ENCODE measurements at regions not wholly inside any gene's neighbourhood (a gene's known extent, or its start where the extent isn't known, plus 50 kb on each side); places are given as distances from the start of the nearest gene placed in this dataset.

DNA sequence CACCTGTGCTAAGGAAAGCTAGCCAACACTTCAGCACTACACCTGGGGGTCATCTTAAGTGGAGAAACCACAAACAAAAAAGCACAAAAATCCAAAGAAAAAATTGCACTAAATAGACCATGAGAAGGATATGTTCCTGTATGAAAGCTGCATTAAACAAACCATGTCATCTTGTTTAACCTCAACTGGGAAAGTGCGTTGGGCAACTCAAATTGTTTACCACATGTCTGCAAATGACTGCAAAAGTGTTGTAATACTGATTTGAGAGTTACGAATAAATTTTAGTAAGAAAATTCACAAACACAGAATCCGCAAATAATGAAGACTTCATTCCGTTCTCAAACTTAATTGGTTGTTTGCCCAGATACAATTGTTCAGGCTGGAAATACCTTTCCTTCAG, 111.9 kb upstream of the EGFR start:
- intact Hi-C loops (cut with DNase I; ENCODE audit: low total_unique reads), result no loop called here
- Histone ChIP-seq H3K36me3 (no peaks in the 10 kb centered on the region), H3K9me3 (peaks cover 0 to 3% (median 0%) of the 10 kb centered on the region in 3 donors), H3K27ac (no peak overlapping the region), H3K27me3 (no peaks in the 10 kb centered on the region), H3K4me3 (no peak overlapping the region), H3K4me1 (no peaks in the 10 kb centered on the region)
- TF ChIP-seq, protein P1, sequence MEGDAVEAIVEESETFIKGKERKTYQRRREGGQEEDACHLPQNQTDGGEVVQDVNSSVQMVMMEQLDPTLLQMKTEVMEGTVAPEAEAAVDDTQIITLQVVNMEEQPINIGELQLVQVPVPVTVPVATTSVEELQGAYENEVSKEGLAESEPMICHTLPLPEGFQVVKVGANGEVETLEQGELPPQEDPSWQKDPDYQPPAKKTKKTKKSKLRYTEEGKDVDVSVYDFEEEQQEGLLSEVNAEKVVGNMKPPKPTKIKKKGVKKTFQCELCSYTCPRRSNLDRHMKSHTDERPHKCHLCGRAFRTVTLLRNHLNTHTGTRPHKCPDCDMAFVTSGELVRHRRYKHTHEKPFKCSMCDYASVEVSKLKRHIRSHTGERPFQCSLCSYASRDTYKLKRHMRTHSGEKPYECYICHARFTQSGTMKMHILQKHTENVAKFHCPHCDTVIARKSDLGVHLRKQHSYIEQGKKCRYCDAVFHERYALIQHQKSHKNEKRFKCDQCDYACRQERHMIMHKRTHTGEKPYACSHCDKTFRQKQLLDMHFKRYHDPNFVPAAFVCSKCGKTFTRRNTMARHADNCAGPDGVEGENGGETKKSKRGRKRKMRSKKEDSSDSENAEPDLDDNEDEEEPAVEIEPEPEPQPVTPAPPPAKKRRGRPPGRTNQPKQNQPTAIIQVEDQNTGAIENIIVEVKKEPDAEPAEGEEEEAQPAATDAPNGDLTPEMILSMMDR (IDR thresholded peaks at IDR 0.05), result no peak
- no peak for DNase-seq

DNA sequence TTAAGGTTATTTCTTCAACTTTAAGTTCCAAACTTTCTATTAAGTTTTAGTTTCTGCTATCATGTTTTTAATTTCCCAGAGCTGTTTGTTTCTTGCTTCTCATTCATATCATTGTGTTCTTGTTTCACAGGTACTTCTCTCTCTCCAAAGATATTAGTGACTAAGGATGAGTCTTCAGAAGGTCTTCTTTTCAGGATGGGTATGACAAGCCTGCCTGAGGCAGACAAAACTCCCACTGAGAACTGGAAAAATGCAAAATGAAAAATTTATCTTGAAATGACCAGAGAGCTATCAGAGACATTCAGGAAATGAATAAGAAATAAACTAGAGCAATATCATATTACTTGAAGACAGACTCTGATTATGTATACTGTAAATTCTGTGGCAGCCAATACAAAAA, 110.8 kb upstream of the EGFR start:
- intact Hi-C loops (cut with DNase I; ENCODE audit: low total_unique reads), result no loop called here
- Histone ChIP-seq H3K36me3 (no peaks in the 10 kb centered on the region), H3K27me3 (no peaks in the 10 kb centered on the region), H3K4me1 (no peaks in the 10 kb centered on the region), H3K27ac (no peak overlapping the region), H3K9me3 (peaks cover 0 to 3% (median 0%) of the 10 kb centered on the region in 3 donors), H3K4me3 (no peak overlapping the region)
- DNase-seq, result no peak
- TF ChIP-seq, protein P1 (IDR thresholded peaks at IDR 0.05), result no peak

DNA sequence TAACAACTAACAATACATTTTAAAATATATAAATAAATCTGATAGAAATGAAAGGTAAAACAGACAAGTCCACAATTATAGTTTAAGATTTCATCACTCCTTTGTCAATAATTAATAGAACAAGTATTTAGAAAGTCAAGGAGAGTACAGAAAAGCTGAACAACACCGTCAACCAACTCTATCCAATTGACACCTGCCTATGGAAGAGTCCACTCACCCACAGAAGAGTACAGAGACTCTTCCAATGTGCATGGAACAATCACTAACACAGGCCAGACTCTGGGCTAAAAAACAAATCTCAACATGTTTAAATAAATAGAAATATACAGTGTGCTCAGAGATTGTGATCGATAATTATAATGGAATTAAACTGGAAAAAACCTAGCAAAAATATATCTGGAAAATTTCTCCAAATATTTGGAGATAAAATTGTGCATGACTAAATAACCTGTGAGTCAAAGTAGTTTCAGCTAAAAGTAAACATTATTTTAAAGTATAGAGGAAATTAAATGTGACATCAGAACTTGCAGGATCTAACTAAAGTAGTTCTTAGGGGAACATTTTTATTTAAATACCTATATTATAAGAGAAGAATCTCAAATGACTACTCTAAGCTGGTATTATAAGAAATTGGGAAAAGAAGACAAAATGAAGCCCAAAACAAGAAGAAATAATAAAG, 109.9 kb upstream of the EGFR start:
- no peaks in the 10 kb centered on the region for H3K27me3 ChIP-seq
- peaks cover 0 to 3% (median 0%) of the 10 kb centered on the region in 3 donors for H3K9me3 ChIP-seq
- DNase-seq, result no peak
- no peak overlapping the region for H3K4me3 ChIP-seq
- H3K4me1 ChIP-seq, result no peaks in the 10 kb centered on the region
- TF ChIP-seq, protein P1 (IDR thresholded peaks at IDR 0.05), result no peak
- no peaks in the 10 kb centered on the region for H3K36me3 ChIP-seq
- no peak overlapping the region for H3K27ac ChIP-seq
- intact Hi-C loops (cut with DNase I; ENCODE audit: low total_unique reads), result no loop called here

DNA sequence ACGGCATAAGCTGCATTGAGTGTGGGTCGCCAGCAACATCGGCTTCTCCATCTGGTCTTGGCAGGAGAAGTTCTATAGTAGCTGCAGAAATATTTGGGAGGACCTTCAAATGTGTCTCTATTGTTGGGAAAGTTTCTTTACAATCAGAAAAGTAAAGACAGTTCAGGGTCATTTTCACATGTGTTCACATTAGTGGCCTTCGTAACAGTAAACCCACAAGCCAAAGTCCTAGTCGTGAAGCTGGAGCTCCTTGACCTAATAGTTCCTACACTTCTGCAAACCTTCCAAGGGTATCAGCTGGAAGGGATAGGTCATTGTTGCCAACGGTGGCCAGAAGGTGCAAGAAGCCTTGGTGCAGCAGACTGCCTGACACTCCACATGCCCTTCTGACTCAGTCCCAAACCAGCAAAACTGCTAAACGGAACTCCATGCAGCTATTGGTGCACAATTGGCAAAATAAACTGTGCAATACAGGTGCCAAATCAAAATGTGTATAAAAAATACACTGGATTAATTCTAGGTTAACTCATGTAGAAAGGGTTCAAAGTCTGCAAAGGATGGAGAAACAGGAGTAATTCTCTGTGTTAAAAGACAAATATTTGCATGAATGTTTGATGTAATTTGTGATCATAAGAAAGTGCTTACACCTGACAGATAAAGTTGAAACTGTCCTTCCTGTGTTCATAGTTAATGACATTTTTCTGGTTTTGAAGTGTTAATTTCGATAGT, 102.8 kb upstream of the EGFR start:
- H3K36me3 ChIP-seq, result no peaks in the 10 kb centered on the region
- H3K4me1 ChIP-seq, result no peaks in the 10 kb centered on the region
- no peaks in the 10 kb centered on the region for H3K9me3 ChIP-seq
- no peak overlapping the region for H3K27ac ChIP-seq
- no peaks in the 10 kb centered on the region for H3K27me3 ChIP-seq
- TF ChIP-seq, protein P1 (IDR thresholded peaks at IDR 0.05), result no peak
- no peak overlapping the region for H3K4me3 ChIP-seq
- DNase-seq, result no peak
- intact Hi-C loops (cut with DNase I; ENCODE audit: low total_unique reads), result no loop called here

DNA sequence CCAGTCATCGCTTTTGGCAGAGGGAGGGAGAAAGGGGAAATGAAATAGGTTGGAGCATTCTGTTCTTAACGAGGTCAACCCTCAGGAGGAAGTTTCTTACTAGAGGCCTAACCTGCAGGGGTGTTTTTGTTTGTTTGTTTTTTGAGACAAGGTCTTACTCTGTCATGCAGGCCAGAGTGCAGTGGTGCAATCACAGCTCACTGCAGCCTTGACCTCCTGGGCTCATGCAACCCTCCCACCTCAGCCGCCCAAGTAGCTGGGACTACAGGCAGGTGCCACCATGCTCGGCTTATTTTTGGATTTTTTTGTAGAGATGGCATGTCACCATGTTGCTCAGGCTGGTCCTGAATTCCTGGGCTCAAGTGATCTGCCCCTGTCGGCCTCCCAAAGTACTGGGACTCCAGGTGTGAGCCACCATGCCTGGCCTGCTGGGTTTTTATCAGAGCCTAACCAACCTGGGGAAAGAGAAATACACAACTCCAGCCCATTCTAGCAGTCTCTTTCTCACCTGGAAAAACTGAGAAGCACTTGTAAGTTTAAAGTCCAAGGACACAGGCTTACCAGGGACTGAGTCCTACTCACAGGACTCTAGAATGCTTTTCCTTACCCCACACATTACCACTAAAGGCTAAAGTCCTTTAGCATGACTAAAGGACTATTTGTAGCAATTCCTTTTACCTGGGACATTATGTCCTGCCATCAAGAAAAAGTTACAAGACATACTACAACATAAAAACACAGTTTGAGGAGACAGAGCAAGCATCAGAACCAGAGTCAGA, 101.0 kb upstream of the EGFR start:
- intact Hi-C loops (cut with DNase I; ENCODE audit: low total_unique reads), result no loop called here
- TF ChIP-seq, protein P1 (IDR thresholded peaks at IDR 0.05), result no peak
- H3K27ac ChIP-seq, result no peak overlapping the region
- H3K9me3 ChIP-seq, result no peaks in the 10 kb centered on the region
- no peaks in the 10 kb centered on the region for H3K4me1 ChIP-seq
- no peaks in the 10 kb centered on the region for H3K36me3 ChIP-seq
- H3K27me3 ChIP-seq, result no peaks in the 10 kb centered on the region
- H3K4me3 ChIP-seq, result no peak overlapping the region
- DNase-seq, result no peak

Data from tibial artery (tissue), 4 donors.